ENCODE measurements at regions not wholly inside any gene's neighbourhood (a gene's known extent, or its start where the extent isn't known, plus 50 kb on each side); places are given as distances from the start of the nearest gene placed in this dataset.

GRCh38 chr2:166765141-166765540 lies 123.1 kb upstream of the XIRP2 start:
- TF ChIP-seq POLR2AphosphoS5 (IDR thresholded peaks at IDR 0.05; ENCODE audit: insufficient read depth, low read depth, low read length) (no peak), CTCF (IDR thresholded peaks at IDR 0.05; ENCODE audit: extremely low read depth in 1 of 2, insufficient read depth in 1 of 2, low read depth in 1 of 2, low read length in 2 of 2) (no peak), MYC (IDR thresholded peaks at IDR 0.05; ENCODE audit: low read depth, low read length) (no peak), POLR2A (IDR thresholded peaks at IDR 0.05; ENCODE audit: low read depth, low read length) (no peak)
